NCI-H460 (cell line): ENCODE measurements at regions not wholly inside any gene's neighbourhood (a gene's known extent, or its start where the extent isn't known, plus 50 kb on each side); places are given as distances from the start of the nearest gene placed in this dataset.
A peak's percentile ranks its signal among the peaks of the same experiment; 100 is the strongest.

ENCODE experiments used
- DNase-seq: peaks from one replicate; pipeline ENCODE4 v3.0.0-alpha.2; 2016; ENCODE audit warnings: low read depth; ENCODE audit errors: extremely low read depth

DNA sequence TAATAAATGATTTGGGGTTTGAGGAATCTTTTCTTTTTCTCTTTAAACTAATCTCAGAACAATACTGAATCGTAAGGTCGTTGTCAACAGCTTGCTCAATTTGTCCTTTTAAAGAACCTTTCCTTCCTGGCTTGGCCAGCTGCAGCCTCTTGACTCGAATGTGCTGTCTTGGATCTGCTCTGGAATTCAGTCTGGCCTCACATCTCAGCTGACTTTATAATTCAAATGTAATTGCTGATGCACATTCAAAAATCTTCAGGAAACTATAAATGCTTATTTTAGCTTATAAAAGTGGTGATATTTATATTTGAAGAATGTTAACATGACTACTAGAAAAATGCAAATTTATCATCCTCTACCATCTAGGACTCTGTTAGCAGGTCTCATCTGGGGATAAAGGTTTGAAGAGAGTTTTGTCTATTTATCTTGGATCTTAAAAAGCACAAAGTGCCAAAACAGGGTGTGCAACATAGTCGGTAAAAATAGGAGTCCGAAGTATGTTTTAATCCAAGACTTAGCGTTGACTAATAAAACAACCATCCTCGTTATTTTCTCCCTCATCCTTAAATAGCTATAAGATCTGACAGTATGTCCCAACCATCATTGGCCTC, 1035.2 kb downstream of the MCTP2 start:
- no peak for DNase-seq

- no peak for DNase-seq
Measured at GRCh38 chr15:95267481-95267880, 1036.1 kb downstream of the MCTP2 start.

DNA sequence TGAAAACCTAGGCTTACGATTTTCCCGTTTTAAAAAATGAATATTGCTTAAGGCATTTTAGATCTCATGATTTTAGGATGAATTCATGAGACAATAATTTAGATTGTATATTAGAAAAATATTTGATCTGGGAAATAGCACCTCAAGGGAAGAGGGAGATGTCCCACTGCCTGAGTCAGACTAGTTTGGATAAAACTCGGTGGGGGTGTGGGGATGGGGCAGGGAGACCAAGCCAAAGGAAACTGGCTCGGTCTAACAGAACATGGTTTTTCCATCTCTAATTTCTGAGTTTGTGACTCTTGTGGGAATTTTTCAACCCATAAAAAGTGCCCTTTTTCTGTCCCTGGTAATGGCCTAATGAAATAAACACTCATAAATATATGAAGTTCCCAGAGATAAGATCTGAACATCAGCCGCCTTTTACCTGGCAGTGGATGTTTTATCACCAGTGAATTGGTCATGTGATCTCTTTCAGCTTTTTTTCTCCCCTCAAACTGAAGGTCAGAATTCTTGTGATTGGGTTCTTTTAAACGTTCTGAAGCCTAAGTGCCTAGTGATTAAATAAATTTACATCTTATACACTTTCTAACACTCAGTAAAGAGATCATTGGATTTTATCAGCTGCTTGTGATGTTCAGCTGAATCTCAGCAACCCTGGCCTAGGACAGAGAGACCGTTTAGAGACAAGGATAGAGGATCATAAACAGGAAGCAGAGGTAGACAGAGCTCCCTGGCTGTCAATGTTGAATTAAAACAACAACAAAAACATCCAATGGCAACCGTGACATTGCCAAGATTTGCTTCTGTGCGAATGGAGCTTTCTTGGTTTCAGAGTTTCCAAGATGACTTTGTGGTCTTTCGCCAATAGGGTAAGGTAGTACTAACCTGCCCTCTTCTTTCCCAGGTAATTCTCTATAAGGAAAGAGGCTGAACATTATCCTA, 1038.2 kb downstream of the MCTP2 start:
- DNase-seq: no peak

DNA sequence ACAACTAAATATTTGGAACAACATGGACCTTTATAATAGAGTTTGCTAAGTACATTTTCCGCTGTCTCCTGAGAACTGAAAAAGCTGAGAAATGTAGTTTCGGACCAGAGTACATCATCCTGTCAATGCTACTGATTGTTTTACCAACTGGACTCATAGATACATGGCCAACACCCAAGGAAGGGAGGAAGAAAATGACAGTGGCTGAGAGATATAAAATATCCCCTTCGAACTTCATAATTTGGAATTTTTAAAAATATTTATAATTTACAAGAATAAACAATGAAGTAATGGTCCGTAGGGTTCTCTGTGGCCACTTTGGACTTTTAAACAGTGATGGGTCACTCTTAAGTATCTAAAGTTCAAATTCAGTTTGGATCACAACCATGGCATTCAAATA, 1042.7 kb downstream of the MCTP2 start:
- no peak for DNase-seq

- no peak for DNase-seq
Measured at GRCh38 chr15:95277266-95277665, 1045.9 kb downstream of the MCTP2 start.

- no peak for DNase-seq
Measured at GRCh38 chr15:95278532-95279245, 1047.3 kb downstream of the MCTP2 start.

DNA sequence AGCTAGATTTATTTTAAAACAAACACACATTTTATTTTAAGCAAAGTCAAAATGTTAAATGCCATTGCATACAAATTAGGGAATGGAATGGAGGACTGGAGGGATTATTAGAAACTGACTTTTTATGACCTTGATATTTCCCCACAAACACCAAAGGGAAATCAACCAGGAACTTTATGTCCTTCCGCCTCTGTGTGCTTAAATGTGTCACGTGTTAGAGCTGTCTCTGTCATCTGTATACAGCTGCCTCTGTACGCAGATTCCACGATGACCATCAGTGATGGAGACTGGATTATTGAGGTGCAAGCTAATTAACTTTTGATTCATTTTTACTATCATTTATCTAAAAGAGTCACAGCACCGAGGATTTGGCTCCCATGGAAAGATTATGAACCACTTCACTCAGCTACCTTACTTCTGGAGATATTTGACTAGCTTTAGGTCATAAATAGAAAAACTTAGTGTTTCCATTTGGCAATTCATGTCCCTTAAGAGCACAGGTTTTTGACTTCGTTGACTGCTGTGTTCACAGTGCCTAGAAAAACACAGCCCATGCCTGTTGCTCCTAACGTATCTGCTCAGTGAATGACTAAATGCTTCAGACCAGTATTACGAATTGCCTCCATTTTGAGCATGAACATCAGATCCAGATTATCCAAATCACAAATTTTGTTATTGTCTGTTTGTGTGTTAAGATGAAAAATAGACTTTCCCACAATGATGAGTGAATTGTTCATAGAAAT, 1048.1 kb downstream of the MCTP2 start:
- DNase-seq: no peak

DNA sequence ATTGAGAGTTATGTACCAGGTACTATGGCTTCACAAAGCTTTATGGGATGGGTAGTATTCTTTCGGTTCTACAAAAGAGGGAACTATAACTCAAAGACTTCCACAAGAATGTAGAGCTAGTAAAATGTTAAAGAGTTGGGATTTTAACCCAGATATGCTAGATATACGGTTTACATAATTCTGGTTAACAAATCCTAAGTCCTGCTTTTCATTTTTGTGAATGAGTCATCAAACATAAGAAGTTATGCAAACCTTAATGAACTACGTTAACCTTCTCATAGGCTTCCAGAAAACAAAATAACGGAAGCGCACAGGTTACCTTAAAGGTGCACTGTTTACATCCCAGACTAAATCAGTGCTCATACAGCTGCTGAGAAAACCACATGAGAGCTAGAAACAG, 1049.3 kb downstream of the MCTP2 start:
- no peak for DNase-seq

GRCh38 chr15:95281470-95281869, 1049.0 kb upstream of the NR2F2 start:
- no peak for DNase-seq

DNA sequence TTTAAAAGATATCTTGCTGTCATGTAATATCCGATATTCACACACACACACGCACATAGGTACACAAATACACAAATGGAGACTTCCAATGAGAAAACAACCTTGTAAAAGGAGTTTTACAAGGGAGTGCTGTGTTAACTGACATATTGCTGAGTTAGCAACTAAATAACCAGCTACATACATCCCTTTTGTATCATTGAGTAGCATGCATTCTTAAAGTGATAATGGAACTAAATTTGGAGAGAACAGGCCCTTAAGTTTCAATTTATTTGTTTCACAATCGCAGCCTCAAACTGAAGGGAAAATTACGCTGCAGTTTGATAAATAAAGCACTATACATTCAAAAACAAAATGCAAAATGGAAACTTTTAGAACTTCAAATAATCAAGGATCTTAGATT, 1046.0 kb upstream of the NR2F2 start:
- DNase-seq: no peak

DNA sequence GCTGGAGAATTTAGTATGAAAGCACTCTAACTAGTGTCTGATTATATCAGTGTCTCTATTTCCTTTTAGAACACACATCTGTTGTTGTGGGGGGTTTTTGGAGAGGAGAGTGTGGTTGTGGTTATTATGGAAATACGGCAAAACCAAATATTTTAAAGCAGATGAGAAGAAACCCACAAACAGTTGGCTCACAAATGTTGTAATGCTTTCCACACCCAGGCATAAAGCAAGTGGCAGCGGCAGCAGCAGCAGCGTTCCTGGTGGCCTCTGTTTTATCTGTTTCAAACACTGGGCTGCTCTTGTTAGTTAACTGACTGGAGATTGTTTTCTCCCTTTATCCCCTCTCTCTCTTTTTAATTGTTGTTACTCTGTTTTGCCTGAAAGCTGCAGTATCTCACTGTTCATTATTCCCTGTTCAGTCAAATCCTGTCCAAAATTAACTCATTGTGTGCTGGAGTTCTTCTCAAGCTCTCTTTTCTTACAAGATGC, 1045.5 kb upstream of the NR2F2 start:
- DNase-seq: no peak

- DNase-seq: no peak
Measured at GRCh38 chr15:95286352-95286880, 1044.1 kb upstream of the NR2F2 start.

GRCh38 chr15:95287720-95288103, 1042.8 kb upstream of the NR2F2 start:
- DNase-seq: no peak

- DNase-seq: no peak
Measured at GRCh38 chr15:95288626-95289025, 1041.9 kb upstream of the NR2F2 start.

- DNase-seq: no peak
Measured at GRCh38 chr15:95290176-95290974, 1040.1 kb upstream of the NR2F2 start.

DNA sequence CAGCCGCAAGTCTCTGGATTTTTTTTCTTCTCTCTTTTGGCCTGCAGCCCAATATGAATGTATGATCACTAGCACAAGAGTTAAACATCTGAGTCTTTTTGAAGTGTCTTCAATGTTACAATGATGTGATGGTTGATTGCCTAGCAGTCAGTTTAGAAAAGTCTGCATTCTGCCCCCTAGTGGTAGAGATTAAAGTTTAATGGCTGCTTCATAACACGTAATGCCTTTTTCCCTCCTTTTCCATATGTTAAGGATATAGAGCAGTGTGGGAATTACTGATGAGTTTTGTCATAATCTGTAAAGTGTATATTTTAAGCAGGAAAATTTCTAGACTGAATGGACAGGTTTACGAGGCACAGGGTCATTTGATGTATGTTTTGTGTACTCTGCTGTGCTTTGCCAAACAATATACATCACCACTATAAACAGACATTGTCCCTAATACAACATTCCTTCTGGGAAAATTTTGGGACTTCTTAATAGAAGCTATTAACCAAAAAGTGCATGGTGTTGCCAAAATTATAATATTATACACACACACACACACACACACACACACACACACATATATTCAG, 1038.5 kb upstream of the NR2F2 start:
- DNase-seq: peak; percentile 40

DNA sequence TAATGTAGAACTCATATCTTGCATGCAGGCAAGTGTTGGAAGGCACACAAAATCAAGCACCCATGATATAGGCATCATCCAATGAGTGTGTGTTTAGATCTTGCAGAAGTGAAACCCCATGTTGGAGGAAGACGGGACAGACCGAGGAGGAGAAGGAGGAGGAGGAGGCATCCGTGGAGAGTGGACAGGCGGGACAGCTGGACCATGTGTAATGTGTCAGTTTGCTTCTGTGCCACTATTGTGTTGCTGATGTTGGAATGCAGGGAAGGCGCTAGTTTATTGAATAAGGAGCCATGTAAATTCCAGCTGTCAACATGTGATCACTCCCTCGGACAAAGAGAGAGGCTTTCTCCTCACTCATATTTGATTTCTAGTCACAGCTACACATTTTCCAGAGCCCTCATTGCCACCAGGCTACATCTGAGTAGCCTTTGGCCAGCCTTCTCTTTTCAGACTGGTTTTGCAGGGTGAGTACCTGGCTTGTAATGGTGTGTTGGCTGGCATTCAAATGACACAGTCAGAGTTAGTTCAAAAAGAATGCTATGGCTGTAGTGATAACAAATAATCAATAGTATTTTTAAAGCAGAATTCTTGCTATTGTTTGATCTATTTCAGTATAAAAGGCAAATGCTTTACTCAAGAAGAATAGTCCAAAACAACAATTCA, 1037.6 kb upstream of the NR2F2 start:
- DNase-seq: no peak

GRCh38 chr15:95293456-95294031, 1037.0 kb upstream of the NR2F2 start:
- DNase-seq: no peak
